G401.6 (cell line): ENCODE measurements at regions not wholly inside any gene's neighbourhood (a gene's known extent, or its start where the extent isn't known, plus 50 kb on each side); places are given as distances from the start of the nearest gene placed in this dataset.
"Not testable (repeated sequence)": the region's sequence is repeated elsewhere in the genome, so short reads cannot be mapped to it uniquely, and the experiment has no call there.

Experiments
- FAIRE-seq: peaks from 2 replicates; lab custom pipeline; 2012; peaks lifted over from hg19 to GRCh38; lab: Jason Lieb, UNC

DNA sequence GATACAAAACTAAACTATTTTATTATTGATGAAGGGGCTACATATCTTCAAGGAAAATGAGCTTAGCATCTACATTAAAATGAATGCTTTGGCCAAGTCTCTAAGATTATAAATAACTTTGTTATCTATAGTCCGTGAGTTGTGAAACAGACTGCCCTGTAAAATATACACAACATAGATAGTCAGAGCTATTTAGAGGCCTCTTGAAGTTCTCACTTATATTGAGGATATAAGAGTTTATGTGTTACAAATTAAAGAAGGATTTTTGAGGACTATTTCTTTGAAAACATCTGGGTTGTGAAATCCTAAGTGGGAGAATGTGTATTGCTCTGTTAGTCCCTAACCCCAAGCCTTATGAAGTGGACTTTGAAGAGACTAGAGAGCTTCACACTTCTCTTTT lies 292.0 kb upstream of the CDH2 start:
- no peak for FAIRE-seq

DNA sequence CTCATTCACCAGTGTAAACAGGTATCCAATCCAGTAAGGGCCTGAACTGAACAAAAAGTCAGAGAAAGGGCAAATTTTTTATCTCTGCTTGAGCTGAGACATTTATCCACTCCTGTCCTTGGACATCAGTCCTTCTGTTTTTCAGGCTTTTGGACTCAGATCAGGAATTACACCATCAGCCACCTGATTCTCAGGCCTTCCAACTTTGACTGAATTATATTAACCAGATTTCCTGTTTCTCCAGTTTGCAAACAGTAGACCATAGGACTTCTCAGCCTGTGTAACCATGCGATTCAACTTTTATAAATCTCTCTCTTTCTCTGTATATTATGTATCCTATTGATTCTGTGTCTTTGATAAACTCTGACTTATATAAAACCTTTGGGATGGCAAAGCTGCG lies 289.3 kb upstream of the CDH2 start:
- no peak for FAIRE-seq

DNA sequence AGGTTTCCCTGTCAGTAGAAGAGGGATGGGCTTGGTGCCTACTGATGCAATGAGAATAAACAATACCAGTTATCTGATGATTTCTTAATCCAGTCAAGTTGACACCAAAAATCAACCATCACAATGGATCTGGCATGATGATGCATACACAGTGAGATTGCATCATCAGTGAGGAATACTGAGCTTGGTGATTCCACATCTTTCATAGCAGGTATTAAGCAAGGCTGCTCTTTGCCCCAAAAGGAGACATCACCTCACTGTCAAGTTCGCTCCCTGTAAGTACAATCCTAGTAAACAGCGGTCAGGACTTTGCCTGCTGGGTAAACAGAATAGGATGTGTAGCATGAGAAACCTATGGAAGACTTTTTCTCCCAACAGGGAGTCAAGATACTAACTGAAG lies 282.7 kb upstream of the CDH2 start:
- no peak for FAIRE-seq

DNA sequence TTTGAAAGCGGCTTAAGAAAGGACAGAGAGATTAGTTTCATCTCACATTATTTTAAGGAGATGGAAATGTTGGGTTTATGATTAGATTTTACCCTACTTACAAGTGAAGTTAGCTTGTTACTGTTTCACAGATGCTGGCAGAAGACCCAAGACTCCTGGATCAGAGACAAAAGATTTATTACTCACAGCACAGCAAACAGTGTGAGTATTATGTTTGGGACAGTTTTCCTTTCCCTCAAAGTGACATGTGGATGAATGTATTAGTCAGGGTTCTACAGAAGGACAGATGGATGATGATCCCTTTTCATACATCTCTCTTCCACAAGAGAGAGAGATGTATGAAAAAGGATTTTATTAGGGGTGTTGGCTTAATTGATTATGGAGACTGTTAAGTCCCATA lies 281.8 kb upstream of the CDH2 start:
- FAIRE-seq: no peak

DNA sequence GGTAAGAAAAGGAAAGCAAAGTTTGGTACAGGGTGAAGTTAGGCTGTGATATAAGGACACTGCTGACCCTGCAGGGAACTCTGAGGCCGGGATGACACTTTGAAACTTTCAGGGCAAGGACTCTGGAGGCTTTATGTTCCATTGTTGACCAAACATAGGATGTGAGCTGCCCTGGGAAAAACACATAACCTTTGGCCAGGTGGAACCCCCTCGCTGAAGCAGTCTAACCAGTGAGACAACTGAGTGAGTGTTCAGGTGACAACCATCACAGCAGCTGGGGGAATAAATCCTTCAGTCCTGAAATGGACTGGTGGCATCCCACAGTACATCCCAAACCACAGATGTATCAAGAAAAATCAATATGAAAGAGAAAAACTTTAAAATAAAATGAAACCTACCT lies 280.9 kb upstream of the CDH2 start:
- no peak for FAIRE-seq

DNA sequence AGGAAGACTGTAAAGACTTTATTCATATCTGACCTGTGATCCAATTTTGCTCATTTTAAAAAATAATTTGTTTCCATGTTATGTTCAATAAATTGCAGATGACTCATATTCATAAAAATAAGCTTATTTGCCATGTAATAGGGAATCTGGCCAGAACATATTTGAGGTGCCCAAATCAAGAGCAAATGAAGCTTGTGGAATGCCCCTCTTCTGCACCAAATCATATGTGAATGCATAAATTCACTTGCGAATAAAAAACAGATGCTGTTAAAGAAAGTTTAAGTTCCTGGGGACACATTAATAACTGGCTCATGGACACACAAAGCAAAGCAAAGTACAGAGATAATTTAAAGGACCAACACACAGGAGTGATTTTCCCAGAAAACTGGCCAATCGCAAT lies 279.0 kb upstream of the CDH2 start:
- no peak for FAIRE-seq

DNA sequence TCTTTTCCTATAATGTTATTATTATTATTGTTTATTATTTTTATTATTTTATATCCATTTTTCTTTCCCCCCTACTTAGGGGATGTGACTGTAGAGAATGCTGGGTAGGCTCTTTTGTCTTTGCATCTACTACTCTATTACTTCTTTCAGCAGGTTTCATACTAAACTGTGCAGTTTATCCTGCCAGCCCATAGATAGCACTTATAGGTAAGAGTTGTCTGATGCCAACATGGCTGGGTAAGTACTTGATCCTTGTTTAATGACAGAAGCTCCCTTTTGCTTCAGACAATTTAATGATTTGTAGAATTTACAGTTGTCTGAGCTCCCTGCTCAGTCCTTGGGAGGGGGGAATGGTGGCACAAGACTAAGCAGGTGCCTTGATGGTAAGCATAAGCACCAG lies 262.9 kb upstream of the CDH2 start:
- FAIRE-seq: no peak

DNA sequence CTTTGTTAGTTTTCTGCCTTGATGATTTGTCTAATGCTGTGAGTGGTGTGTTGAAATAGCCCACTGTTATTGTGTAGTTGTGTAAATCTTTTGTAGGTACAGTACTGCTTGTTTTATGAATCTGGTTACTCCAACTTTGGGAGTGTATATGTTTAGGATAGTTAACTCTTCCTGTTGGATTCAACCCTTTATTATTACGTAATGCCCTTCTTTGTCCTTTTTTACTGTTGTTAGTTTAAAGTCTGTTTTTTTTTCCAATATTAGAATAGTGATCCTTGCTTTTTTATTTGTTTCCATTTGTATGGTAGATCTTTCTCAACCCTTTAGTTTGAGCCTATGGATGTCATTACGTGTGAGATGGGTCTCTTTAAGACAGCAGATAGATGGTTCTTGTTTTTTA lies 261.5 kb upstream of the CDH2 start:
- no peak for FAIRE-seq

DNA sequence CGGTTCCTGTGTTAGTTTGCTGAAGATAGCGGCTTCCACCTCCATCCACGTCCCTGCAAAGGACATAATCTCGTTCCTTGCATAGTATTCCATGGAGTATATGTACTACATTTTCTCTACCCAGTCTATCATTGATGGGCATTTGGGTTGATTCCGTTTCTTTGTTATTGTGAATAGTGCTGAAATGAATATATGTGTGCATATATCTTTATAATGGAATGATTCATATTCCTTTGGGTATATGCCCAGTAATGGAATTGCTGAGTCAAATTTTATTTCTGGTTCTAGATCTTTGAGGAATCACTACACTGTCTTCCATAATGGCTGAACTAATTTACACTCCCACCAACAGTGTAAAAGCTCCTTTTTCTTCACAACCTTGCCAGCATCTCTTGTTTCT lies 255.4 kb upstream of the CDH2 start:
- FAIRE-seq: no peak

DNA sequence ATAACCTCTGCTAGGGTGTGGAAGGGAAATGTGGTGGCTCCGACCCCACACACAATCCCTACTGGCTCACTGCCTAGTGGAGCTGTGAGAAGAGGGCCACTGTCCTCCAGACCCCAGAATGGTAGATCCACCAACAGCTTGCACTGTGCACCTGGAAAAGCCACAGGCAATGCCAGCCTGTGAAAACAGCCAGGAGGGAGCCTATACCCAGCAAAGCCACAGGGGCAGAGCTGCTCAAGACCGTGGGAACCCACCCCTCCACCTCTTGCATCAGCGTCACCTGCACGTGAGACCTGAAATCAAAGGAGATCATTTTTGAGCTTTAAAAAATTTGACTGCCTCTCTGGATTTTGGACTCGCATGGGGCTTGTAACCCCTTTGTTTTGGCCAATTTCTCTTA lies 249.0 kb upstream of the CDH2 start:
- FAIRE-seq: no peak

DNA sequence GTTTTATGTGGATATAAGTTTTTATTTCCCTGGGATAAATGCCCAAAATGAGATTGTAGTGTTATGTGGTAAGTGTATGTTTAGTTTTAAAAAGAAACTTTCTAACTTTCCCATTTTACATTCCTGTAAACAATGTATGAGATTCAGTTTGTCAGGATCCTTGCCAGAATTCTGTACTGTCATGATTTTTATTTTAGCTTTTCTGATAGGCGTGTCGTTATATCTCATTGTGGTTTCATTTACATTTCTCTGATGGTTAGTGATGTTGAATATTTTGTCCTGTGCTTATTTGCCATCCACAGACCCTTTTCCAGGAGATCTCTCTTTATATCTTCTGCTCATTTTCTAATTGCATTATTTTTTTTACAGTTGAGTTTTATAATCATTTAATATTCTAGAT lies 245.6 kb upstream of the CDH2 start:
- no peak for FAIRE-seq

DNA sequence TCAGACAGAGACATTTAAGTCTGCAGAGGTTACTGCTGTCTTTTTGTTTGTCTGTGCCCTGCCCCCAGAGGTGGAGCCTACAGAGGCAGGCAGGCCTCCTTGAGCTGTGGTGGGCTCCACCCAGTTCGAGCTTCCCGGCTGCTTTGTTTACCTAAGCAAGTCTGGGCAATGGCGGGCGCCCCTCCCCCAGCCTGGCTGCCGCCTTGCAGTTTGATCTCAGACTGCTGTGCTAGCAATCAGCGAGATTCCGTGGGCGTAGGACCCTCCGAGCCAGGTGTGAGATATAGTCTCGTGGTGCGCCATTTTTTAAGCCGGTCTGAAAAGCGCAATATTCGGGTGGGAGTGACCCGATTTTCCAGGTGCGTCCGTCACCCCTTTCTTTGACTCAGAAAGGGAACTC lies 245.0 kb upstream of the CDH2 start:
- FAIRE-seq: not testable (repeated sequence)

DNA sequence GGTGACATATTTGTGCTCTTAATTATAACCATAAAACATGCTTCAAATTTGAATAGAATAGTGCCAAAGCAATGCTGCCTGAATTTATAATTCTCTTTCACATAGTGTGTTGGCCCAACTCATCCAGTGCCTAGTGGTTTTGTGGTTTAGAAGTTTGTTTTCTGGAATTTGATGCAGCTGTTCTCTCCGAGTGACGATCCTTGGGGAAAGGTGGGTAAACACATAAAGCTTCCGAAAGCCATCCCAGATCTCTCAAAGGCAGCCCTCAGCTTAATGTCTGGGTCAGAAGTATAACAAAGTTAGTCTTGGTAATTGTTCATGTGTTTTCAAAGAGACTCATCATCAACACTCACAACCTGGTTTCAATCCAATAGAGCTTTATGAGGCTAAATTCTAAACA lies 235.6 kb upstream of the CDH2 start:
- no peak for FAIRE-seq

DNA sequence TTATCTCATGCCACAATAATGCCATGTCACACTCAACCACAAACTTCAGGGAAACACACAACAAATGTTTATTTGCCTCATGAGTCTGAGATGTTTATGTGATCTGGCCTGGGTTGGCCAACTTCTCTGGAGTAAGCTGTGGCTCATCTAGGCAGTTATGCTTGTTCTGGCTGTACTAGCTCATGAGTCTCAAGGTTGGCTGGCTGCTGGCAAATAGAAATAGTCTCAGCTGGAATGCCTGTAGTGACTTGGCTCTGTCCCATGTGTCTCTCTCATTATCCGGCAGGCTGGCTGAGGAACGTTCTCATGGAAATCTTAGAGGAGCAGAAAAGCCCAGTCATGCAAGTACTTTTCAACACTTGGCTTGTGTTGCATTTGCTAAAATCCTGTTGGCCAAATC lies 234.9 kb upstream of the CDH2 start:
- FAIRE-seq: no peak

DNA sequence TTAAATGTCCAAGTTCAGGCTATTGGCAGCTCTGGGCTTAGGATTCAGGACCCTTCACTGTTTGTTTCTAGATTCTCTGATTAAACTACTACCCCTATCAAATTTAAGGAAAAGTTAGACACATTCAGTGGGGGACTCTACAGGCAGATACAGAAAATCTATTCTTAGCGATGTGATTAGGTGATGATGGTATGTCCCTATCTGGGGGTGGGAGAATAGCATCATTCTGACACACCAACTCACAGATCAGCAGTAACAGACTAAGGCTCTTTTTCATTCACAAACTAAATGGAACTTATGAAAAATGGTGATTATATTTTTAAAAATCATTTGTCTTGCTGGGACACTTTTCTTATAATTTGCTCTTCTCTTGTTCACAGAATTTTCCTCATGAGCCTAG lies 232.9 kb upstream of the CDH2 start:
- no peak for FAIRE-seq

DNA sequence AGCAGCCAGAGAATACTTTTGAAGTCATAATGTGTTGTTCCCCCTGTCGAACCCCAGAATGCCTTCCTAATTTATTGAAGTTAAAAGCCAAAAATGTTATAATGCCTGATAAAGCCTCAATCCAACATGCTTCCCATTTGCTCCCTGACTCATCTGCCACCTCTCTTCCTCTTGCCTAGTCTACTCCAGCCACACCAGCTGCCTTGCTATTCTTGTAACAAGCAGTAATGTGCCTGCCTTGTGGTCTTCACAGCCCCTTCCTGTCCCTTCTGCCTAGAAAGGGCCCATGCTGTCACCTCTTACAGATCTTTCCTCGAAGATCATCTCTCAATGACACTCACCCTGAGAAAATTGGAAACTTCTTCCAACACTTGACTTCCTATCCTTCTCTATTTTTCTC lies 231.6 kb upstream of the CDH2 start:
- FAIRE-seq: no peak

DNA sequence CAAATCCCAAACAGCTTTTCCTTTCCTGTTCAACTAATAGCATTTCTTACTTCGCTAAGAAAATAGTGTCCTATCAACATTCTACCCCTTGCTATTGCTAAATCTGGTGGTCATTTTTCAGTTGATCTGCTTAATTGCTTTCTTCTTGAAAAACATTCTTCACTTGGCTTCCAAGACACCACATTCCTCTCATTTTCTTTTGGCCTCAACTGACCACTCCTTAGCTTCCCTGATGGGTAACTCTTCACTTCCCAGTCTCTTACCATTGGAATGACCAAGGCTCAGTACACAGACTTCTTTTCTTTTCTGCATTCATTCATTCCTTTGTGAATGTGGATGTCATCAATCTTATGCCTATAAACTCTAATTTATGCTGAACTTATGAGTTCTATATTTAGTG lies 230.8 kb upstream of the CDH2 start:
- no peak for FAIRE-seq

DNA sequence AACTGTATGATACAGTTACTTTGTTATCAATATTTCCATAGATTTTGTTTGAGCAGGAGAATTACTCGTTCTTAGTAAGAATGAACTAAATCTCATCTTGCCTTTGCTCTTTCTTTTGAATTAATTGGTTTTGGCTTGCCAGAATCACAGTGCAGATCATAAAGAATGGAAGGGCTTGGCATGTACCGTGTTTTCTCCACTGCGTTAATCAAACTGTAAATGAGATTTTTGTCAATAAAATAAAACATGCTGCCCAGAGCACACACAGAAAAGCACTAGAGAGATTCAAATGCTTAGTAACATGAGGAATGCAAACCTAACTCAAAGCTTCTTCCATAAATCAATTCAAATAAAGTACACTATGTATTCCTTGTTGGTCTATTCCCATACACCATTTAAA lies 229.6 kb upstream of the CDH2 start:
- FAIRE-seq: no peak

DNA sequence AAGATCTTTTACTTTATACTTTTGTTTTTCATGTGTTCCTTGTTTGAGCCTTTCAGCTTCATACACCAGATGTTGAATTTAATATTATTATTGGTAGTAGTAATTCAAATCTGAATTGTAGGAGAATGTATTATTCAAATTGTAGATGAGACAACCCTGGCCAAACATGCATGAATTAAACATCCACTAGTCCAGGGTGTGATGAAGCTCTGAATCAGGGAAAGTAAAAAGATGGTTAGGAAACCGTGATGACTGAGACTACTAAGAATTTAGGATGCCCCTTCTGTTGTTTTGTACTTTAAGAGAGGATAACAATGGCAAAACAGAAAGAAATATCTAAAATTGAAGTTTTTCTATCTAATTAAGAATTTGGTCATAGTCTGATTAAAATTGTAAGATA lies 227.8 kb upstream of the CDH2 start:
- FAIRE-seq: no peak

DNA sequence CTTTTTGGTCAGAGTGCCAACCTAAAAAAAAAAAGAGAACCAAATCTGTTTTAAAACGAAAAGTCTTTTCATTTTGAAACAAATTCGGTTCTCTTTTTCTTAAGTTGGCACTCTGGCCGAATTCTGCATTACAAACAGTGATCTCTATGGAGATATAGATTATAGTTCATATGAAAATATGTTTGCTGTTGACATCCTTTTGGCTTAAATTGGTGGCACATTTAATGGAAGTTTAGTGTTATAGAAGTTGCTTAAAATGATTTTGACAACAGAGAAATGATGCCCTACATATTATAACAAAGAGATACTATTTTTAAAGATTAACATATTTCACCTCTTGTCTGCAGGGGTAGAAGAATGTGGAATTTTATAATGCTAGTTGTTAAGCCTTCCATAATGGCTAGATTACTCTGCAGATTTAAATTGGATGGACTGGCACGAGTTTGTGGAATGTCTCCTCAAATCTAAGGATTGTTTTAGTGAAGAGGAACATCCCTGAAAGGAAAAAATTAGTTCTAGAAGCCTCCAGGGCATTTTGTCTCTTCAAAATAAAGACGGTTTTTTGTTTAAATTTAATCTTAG lies 222.9 kb upstream of the CDH2 start:
- FAIRE-seq: no peak

DNA sequence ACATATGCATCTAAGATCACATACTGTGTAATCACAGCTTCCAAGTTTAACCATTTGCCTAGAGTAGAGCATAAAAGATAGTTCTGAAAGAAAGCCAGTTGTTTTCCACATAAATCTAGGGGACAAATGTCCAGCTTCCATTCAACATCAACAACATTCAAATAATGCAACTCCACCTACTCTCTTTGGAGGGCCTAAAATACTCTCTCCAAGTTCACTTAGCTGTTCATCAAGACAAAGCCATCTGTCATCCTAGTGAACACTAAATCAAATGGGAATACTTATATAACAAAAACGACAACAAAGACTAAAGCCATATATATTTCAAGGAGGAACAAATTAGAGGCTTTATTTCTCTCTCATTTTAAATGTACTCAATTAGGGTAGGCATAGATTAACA lies 221.5 kb upstream of the CDH2 start:
- no peak for FAIRE-seq

DNA sequence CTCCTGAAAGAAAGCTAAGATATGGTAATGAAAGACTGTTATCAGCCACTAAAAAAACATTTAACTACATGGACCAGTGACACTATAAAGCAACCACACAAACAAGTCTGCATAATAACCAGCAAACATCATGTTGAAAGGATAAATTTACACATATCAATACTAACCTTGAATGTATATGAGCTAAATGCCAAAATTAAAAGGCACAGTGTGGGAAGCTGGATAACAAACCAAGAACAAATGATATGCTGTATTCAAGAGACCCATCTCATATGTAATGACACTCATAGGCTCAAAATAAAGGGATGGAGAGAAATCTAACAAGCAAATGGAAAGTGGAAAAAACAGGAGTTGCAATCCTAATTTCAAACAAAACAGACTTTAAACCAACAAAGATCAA lies 213.1 kb upstream of the CDH2 start:
- no peak for FAIRE-seq

DNA sequence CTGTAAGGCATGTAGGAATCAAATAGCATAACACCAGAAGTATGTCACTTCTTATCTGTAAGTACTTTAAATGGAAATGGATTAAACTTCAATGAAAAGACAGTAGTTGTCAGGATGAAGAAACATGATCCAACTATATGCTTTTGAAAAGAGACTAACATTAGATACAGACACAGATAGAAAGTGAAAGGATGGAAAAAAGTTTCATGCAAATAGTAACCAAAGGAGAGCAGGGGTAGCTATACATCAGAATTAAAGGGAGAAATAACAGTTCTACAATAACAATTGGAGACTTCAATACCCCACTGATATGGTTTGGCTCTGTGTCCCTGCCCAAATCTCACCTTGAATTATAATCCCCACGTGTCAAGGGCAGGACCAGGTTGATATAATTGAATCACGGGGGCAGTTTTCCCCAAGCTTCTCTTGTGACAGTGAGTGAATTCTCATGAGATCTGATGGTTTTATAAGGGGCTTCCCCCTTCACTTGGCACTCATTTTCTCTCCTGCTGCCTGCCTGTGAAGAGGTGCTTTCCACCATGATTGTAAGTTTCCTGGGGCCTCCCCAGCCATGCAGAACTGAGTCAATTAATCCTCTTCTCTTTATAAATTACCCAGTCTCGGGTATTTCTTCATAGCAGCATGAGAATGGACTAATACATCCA lies 205.4 kb upstream of the CDH2 start:
- FAIRE-seq: no peak

DNA sequence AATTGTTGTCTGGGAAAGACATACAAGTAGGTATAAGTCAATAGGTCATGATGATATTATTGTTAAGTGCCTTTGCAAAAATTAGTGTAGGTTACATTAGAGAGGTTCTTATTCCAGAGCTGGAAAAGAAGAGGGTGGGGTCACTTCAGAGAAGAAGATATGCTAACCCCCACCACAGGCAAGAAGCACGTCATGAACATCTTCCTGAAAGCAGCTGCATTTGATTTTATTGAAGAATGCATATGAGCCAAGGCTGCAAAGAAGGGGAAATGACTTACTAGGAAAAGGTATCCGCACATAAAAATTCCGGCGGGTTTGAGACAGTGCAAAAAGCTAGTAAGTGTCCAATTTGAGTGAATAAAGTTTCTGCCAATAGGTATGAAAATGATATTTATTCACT lies 195.3 kb upstream of the CDH2 start:
- no peak for FAIRE-seq

DNA sequence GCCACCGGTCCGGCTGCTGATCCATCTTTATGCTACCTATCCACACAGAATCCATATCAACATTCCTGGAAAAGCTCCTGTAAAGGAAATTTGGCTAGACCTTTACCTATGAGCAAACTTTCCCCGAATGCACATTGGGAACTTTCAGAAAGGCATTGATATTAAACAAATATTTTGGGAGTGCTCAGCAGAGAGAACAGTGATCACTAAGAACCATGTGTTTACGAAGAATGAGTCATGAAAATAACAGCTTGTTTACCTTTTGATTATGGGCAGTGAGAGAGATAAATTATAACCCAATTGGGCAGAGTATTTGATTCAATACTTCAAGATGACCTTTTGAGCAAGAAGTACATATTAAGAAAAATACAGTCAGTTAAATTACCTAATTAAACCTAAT lies 189.7 kb upstream of the CDH2 start:
- FAIRE-seq: no peak
